AG09309 (cell line): ENCODE measurements at regions not wholly inside any gene's neighbourhood (a gene's known extent, or its start where the extent isn't known, plus 50 kb on each side); places are given as distances from the start of the nearest gene placed in this dataset.

Experiments
- DNase-seq: peaks from one replicate; pipeline ENCODE4 v3.0.0-alpha.2; 2010; ENCODE audit warnings: low read depth
- H3K4me3 ChIP-seq: 2 replicates; pipeline ENCODE4 v1.5.1; 2011; ENCODE audit warnings: mild to moderate bottlenecking, low read depth, low read length, moderate library complexity; ENCODE audit not compliant: control insufficient read depth
- CTCF ChIP-seq: IDR thresholded peaks from 2 replicates; pipeline ENCODE4 v1.5.1; 2011; ENCODE audit warnings: mild to moderate bottlenecking, low read depth, low read length, inconsistent platforms; ENCODE audit not compliant: insufficient read depth, control insufficient read depth; ENCODE audit errors: missing control alignments

DNA sequence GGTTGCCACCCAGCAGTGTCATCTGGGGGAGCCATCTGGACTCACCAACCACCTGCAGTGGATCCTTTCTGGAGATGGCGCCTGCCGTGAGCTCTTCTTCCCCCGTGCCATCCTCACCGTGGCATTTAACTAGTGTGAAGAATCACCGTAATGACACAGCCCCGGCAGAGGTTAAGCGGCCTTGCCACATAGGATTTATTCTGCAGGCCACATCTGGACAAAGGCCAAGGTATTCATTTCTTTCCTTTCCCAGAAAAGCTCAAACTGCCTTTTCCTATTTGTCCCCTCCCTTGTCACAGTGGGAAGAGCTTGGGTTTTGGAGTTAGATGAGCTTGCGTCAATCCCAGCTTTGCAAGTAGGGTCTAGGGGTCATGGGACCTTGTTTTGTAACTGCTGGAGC, 88.4 kb downstream of the PXDC1 start:
- DNase-seq: no peak
- no peak overlapping the region for H3K4me3 ChIP-seq
- TF ChIP-seq CTCF: no peak

GRCh38 chr6:3661390-3661789, 90.1 kb downstream of the PXDC1 start:
- H3K4me3 ChIP-seq: no peak overlapping the region
- DNase-seq: no peak
- no peak for TF ChIP-seq CTCF

GRCh38 chr6:3660473-3660872, 91.0 kb downstream of the PXDC1 start:
- TF ChIP-seq CTCF: no peak
- DNase-seq: no peak
- H3K4me3 ChIP-seq: no peak overlapping the region

- no peak for TF ChIP-seq CTCF
- H3K4me3 ChIP-seq: no peak overlapping the region
- DNase-seq: no peak
These were observed 91.8 kb downstream of the PXDC1 start for GRCh38 chr6:3659748-3660147.

DNA sequence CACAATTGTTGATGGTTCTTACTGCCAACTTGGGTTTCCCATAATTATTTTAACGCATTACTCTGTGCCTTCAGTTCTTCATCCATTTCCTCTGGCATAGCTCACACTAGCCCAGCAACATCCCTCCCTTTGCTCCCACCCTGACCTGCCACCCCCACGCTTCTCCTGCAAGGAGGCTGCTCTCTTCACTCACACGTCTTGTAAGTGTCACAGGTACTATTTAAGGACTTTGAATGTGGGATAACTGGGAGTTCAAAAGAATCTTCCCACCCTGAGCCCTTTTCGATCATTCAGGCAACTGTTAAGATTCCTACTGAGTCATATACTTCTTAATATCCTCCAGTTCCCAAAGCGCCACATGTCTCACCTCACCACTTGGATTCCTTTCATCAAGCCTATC, 95.4 kb downstream of the PXDC1 start:
- H3K4me3 ChIP-seq: no peak overlapping the region
- DNase-seq: no peak
- TF ChIP-seq CTCF: no peak

DNA sequence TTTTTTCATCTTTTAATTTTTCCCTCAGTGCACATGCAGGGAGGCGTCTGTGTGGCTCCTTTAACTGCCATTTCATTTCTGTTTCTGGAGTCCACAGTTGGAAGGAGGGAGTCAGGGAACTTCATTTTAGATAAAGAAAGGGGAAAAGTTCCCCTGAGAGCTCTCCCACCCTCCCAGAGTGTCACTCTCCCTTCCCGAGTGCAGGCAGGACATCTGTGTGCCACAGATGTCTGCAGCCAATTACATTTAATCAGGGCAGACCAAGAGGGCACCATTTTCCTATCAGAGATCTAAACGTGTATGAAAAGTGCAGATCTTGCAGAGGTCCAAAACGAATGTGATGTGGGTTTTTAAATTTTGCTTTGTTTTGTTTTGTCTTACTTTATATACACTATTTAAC, 96.6 kb downstream of the PXDC1 start:
- no peak overlapping the region for H3K4me3 ChIP-seq
- TF ChIP-seq CTCF: no peak
- no peak for DNase-seq

GRCh38 chr6:3654436-3654835, 97.1 kb downstream of the PXDC1 start:
- H3K4me3 ChIP-seq: no peak overlapping the region
- DNase-seq: no peak
- TF ChIP-seq CTCF: no peak
